ENCODE measurements at regions not wholly inside any gene's neighbourhood (a gene's known extent, or its start where the extent isn't known, plus 50 kb on each side); places are given as distances from the start of the nearest gene placed in this dataset.
"Not testable (repeated sequence)": the region's sequence is repeated elsewhere in the genome, so short reads cannot be mapped to it uniquely, and the experiment has no call there.

DNA sequence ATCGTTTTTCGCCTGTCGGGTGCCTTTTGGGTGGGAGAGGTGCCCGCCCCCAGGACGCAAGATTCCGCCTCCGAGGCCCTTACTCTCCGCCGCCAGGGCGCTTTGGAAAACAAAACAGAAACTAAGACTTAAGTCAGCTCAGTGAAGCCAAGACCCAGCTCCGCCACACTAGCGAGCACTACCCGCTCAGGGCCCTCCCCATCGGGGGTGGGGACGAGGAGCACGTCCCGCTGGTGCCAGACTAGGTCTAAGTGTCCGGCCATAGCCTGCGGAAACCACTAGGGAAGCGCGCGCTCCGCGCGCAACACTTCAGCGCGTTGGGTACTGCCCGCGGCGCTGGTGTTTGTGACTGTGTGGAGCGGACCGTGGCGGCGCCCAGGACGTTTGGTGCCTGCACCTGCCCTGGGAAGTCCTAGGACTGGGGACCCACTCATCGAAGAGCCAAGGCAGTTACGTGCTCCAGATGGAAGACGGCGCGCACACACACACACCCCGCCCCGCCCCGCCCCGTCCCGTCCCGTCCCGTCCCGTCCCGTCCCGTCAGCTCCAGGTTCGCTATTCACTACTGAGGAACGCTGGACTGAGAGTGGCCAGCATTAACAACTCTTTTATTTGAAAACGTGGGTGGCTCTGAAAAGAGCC, 57.6 kb upstream of the BOLA1 start:
- WGBS: no CpG with 5 or more reads among the region's 53 CpGs
- H3K9me3 ChIP-seq; H3K4me3 ChIP-seq; H3K4me1 ChIP-seq (replicated peaks); H3K27me3 ChIP-seq (replicated peaks; ENCODE audit: insufficient read depth); DNase-seq (ENCODE audit: low spot score); intact Hi-C loops (cut with DNase I); H3K27ac ChIP-seq; H3K36me3 ChIP-seq: not testable (repeated sequence)

DNA sequence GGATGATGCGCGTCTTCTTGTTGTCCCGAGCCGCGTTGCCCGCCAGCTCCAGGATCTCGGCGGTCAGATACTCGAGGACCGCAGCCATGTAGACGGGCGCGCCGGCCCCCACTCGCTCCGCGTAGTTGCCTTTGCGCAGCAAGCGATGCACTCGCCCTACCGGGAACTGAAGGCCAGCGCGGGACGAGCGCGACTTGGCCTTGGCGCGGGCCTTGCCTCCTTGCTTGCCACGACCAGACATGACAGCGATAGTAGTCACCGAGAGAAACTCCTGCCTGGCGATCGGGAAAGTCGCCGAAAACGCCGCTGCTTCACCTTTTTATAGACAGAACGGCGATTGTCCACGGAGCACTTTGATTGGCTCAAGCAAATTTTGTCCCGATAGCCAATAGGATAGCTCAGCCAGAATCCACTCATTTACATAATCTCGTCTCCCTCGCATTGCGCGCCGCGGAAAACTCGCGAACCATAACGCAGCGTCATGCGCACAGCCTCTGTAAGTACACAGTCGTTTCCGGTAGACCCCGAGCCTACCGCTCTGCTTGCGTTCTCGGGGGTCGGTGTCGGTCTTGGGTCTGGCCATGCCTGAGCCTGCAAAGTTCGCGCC, 56.8 kb upstream of the BOLA1 start:
- H3K9me3 ChIP-seq; H3K4me3 ChIP-seq; DNase-seq (ENCODE audit: low spot score); H3K4me1 ChIP-seq (replicated peaks); intact Hi-C loops (cut with DNase I); H3K27me3 ChIP-seq (replicated peaks; ENCODE audit: insufficient read depth); H3K36me3 ChIP-seq; H3K27ac ChIP-seq: not testable (repeated sequence)
- no CpG with 5 or more reads among the region's 62 CpGs for WGBS

DNA sequence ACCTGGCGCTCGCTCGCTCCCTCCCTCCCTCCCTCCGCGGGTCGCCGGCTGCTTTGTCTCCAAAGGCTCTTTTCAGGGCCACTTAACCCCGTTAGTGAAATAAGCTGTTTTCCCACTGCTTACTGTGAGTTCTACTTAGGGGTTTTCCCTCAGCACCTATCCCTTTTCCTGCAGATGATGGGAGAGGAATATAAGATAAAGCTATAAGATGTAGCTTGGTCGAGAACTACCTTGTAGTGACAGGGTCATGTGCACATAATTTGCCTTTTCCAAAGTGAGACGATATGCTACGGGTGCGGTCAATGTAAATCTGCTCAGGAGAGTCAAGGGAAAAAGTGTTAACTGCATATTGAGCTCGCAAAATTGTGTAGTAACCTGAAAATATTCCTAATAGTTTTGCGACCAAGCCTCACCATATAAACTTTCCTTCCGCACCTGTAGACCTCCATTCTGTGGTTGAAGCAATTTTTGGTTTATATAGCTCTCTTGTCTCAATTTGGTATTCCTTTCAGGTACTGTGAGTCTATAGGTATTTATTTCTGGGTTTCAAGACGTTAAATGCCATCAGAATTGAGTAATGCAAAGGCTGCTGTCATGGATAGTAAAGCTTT, 55.8 kb upstream of the BOLA1 start:
- intact Hi-C loops (cut with DNase I): no loop called here
- H3K27ac ChIP-seq: peak overlapping the region; percentile 72 to 87

DNA sequence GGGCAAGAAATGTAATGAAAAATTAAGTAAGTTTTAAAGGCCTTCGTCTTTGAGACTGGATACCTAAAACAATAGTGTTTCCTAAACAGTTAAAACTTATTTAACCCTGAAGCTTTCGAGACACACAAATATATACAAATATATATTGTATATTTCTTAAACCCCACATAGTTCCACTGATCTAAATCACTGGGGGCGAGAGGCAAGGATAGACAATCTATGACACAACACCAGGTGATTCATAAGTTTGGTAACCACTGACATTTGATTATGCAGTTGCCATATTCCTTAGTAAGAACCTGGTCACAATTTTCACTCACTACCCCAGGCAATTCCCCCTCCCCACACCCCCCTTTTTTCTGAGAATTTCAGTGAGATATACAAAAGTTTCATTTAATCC, 55.3 kb upstream of the BOLA1 start:
- Histone ChIP-seq H3K27me3 (replicated peaks; ENCODE audit: insufficient read depth) (no peaks in the 10 kb centered on the region), H3K4me3 (peak overlapping the region; percentile 32 to 46), H3K36me3 (no peaks in the 10 kb centered on the region), H3K27ac (peak overlapping the region; percentile 72 to 87), H3K4me1 (replicated peaks) (peaks cover 3% of the 10 kb centered on the region), H3K9me3 (no peaks in the 10 kb centered on the region)
- intact Hi-C loops (cut with DNase I): no loop called here
- TF ChIP-seq, protein P1, sequence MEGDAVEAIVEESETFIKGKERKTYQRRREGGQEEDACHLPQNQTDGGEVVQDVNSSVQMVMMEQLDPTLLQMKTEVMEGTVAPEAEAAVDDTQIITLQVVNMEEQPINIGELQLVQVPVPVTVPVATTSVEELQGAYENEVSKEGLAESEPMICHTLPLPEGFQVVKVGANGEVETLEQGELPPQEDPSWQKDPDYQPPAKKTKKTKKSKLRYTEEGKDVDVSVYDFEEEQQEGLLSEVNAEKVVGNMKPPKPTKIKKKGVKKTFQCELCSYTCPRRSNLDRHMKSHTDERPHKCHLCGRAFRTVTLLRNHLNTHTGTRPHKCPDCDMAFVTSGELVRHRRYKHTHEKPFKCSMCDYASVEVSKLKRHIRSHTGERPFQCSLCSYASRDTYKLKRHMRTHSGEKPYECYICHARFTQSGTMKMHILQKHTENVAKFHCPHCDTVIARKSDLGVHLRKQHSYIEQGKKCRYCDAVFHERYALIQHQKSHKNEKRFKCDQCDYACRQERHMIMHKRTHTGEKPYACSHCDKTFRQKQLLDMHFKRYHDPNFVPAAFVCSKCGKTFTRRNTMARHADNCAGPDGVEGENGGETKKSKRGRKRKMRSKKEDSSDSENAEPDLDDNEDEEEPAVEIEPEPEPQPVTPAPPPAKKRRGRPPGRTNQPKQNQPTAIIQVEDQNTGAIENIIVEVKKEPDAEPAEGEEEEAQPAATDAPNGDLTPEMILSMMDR (IDR thresholded peaks at IDR 0.05): no peak
- no peak for TF ChIP-seq POLR2A (IDR thresholded peaks at IDR 0.05)
- TF ChIP-seq POLR2AphosphoS5 (IDR thresholded peaks at IDR 0.05): no peak
- 37% methylated on average over 3 of the region's 3 CpGs for WGBS
- peak; percentile 4 for DNase-seq (ENCODE audit: low spot score)

More for the DNA sequence above, 55.8 kb upstream of the BOLA1 start:
- Histone ChIP-seq H3K4me3 (peak overlapping the region; percentile 32 to 46), H3K27me3 (replicated peaks; ENCODE audit: insufficient read depth) (no peaks in the 10 kb centered on the region), H3K36me3 (no peaks in the 10 kb centered on the region), H3K9me3 (no peaks in the 10 kb centered on the region), H3K4me1 (replicated peaks) (peaks cover 3% of the 10 kb centered on the region)
- peak; percentile 4 for DNase-seq (ENCODE audit: low spot score)
- WGBS: 1% methylated on average over 16 of the region's 16 CpGs
- TF ChIP-seq, protein P1 (IDR thresholded peaks at IDR 0.05): no peak
- TF ChIP-seq POLR2A (IDR thresholded peaks at IDR 0.05) (no peak), POLR2AphosphoS5 (IDR thresholded peaks at IDR 0.05) (no peak)

DNA sequence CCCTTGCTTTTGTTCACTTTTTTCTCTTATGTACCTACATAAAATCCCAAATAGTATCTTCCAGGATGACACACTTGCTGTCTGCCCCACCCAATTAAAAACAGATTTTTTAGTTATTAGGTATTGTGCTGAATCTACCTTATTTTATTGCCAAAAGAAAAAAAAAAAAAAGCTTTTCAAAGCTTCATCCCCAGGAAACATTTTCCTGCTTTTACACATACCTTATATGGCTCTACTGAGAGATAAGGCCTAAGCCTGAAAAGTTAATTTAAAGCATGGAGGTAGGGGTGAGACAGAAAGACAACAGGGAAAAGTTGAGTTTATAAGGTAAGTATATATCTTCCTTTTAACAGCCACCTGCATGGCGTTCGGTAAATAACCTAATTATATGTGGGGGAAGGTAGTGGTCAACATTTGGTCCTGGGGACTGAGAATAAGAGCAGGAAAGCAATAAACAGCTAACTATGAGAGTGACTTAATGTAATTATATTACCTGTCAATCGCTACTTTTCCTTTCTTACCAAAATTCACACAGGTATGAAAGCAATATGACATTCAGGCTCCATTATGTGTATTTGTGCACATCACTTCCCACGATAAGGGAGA, 54.6 kb upstream of the BOLA1 start:
- Histone ChIP-seq H3K27me3 (replicated peaks; ENCODE audit: insufficient read depth) (no peaks in the 10 kb centered on the region), H3K4me3 (no peak overlapping the region), H3K9me3 (no peaks in the 10 kb centered on the region), H3K4me1 (replicated peaks) (peaks cover 6% of the 10 kb centered on the region), H3K36me3 (no peaks in the 10 kb centered on the region), H3K27ac (peak overlapping the region; percentile 72 to 87)
- WGBS: 59% methylated on average over 4 of the region's 4 CpGs
- intact Hi-C loops (cut with DNase I): no loop called here
- TF ChIP-seq, protein P1 (IDR thresholded peaks at IDR 0.05): no peak
- TF ChIP-seq POLR2AphosphoS5 (IDR thresholded peaks at IDR 0.05): peak; percentile 9
- DNase-seq (ENCODE audit: low spot score): no peak
